ENCODE measurements at regions not wholly inside any gene's neighbourhood (a gene's known extent, or its start where the extent isn't known, plus 50 kb on each side); places are given as distances from the start of the nearest gene placed in this dataset.

- no peaks in the 10 kb centered on the region for H3K9me3 ChIP-seq (ENCODE audit: control insufficient read depth in 1 of 2, insufficient read depth in 1 of 2, low read depth in 1 of 2, low read length in 2 of 2)
- H3K4me2 ChIP-seq (ENCODE audit: low read length): no peak overlapping the region
- H3K4me3 ChIP-seq (replicated peaks in 1 of 2; ENCODE audit: low read depth in 1 of 2, low read length in 2 of 2): no peak overlapping the region
- H3K9me2 ChIP-seq (ENCODE audit: insufficient read depth): no peaks in the 10 kb centered on the region
- no TSS peak for BruUV-seq (replicated peaks)
- ATAC-seq: no peak
- peaks cover 19 to 21% of the 10 kb centered on the region in 2 experiments for H3K4me1 ChIP-seq (ENCODE audit: control insufficient read depth in 1 of 2, insufficient read depth in 2 of 2, low read length in 2 of 2)
- intact Hi-C loops (cut with micrococcal nuclease): no loop called here
- no peaks in the 10 kb centered on the region for H3K36me3 ChIP-seq (ENCODE audit: control insufficient read depth in 1 of 2, insufficient read depth in 2 of 2, low read length in 2 of 2)
- CTCF ChIA-PET: interaction anchor here (1.0 to 1.7 kb wide), 2 partner anchors 11 to 69 kb away, joined by 4 read pairs; no protein-coding TSS in a partner anchor
- TF ChIP-seq FOSL1 (IDR thresholded peaks at IDR 0.05; ENCODE audit: low read depth) (no peak), CTCF (IDR thresholded peaks at IDR 0.05 in 2 of 3, conservative IDR thresholded peaks at IDR 0.05 in 1 of 3; ENCODE audit: borderline replicate concordance in 1 of 3, insufficient read depth in 1 of 3, low read depth in 2 of 3, low read length in 2 of 3) (no peak), SP1 (IDR thresholded peaks at IDR 0.05; ENCODE audit: low read depth) (no peak), MAX (IDR thresholded peaks at IDR 0.05) (no peak), YY1 (IDR thresholded peaks at IDR 0.05; ENCODE audit: extremely low read depth, insufficient replicate concordance, low read depth, low read length) (no peak), CEBPB (IDR thresholded peaks at IDR 0.05; ENCODE audit: low read depth) (no peak), ELF1 (IDR thresholded peaks at IDR 0.05; ENCODE audit: borderline replicate concordance, low read depth) (no peak), EGR1 (IDR thresholded peaks at IDR 0.05; ENCODE audit: low read depth) (no peak), RAD21 (IDR thresholded peaks at IDR 0.05; ENCODE audit: low read depth) (no peak), SIN3A (IDR thresholded peaks at IDR 0.05; ENCODE audit: low read depth) (no peak), POLR2A (IDR thresholded peaks at IDR 0.05; ENCODE audit: borderline replicate concordance, extremely low read depth, insufficient read depth, insufficient read length) (no peak), TCF7L2 (IDR thresholded peaks at IDR 0.05; ENCODE audit: borderline replicate concordance, extremely low read depth, insufficient read depth, insufficient read length) (no peak), ZNF274 (IDR thresholded peaks at IDR 0.05; ENCODE audit: low read depth, low read length) (no peak)
- no peaks in the 10 kb centered on the region for H3K79me2 ChIP-seq (ENCODE audit: insufficient read depth, low read length)
- H3K27me3 ChIP-seq (ENCODE audit: insufficient read depth, low read length): peaks cover 17% of the 10 kb centered on the region; the same call in 1 of the 2 replicates
- POLR2A ChIA-PET: interaction anchor here (0.6 kb wide), 1 partner anchor 9 kb away, joined by 4 read pairs; no protein-coding TSS in a partner anchor
- no peaks in the 10 kb centered on the region for H4K20me1 ChIP-seq (ENCODE audit: insufficient read depth)
- DNase-seq (ENCODE audit: low read depth, low spot score): no peak
- RAD21 ChIA-PET (ENCODE audit: low non-redundant PET in 1 of 2, low total read pairs in 2 of 2, uncharacterized antibody in 2 of 2, unreplicated experiment in 2 of 2): no interaction called here
- H2AFZ ChIP-seq (ENCODE audit: low read depth, low read length, poor library complexity, severe bottlenecking): no peak overlapping the region
- H3K9ac ChIP-seq (ENCODE audit: low read length): no peak overlapping the region
- no peak overlapping the region for H3K27ac ChIP-seq (ENCODE audit: low read depth, low read length)
These were observed 263.6 kb downstream of the UACA start for GRCh38 chr15:70499791-70500190.
